ENCODE measurements at regions not wholly inside any gene's neighbourhood (a gene's known extent, or its start where the extent isn't known, plus 50 kb on each side); places are given as distances from the start of the nearest gene placed in this dataset.
"Not testable (repeated sequence)": the region's sequence is repeated elsewhere in the genome, so short reads cannot be mapped to it uniquely, and the experiment has no call there.

DNA sequence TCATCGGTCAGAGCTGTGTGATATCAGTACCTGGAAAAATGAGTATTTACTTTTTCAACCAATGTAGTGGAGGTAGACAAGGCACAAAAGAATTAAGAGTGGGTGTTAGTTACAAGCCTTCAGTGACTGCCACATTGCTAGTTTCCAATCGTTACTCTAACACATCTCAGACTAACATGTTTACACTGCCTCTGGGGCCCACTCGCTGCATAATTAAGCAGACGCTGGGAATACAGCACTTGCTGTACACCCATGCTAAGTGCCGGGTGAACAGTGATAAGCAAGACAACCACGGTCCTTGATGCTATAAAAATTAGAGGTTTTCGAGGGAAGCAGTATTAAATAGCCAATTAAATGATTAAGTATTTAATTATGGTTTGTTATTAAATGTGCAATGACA, 1147.6 kb downstream of the AACS start:
- no peak for DNase-seq

DNA sequence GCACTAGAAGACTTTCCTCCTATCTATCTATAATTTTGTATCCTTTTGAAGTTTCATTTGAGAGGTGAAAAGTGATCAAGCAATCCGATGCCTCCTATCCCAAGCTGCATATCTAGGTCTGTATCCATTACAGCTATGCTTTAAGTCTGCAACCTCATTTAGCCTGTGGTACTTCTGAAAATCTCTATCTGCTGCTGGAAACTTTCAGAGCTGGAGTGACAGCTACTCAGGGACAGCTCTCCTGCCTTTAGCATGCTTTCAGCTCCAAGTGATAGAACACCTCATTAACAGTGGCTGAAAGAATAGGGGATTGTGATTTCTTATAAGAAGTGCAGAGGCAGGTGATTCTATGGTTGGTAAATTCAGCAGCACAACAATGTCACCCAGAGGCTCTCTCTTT, 1153.5 kb downstream of the AACS start:
- no peak for DNase-seq

DNA sequence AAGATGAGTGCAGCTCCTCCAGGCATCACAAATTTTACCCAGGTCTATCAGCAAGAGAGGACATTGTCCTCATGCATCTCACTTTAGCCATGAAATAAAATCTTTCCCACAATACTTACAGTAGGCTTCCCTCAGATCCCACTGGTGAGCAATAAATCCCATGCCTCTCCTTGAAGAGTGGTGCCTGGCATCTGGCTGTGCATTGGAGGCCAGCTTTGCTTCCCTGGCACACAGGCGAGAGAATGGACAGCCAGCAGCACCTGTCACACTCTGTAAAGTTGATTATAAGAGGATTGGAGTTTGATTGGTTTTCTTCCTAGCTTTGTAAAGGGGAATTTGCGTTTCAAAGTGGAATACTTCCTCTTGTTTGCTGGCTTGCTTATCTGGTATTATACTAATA, 1153.9 kb downstream of the AACS start:
- no peak for DNase-seq

DNA sequence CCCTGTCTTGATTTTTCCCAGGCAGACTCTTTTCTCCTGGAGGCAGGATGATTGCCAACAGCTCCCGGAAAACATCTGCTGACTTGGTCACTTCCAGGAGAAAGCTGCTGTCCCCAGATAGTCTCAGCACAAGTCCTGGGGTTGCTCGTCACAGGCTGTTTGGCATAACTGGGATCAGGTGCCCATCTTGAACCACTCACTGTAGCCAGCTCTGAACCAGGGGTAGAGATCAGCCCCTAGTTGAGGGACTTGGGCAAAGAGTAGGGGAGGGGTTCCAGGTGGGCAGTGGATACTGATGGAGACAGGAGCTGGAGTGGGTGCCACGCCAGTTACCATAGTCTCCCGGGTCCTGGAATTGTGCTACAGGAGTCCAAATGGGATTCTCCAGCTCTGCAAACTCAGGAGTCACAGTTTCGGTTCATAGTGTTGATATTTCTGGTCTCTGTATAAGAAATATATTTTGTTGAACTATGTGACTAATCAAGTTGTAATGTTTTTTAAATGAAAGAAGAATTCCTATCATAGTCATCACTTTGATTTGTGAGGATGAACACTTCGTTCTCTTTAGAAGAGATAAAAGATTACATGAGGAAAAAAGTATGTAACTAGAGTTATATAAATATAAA, 1154.5 kb downstream of the AACS start:
- no peak for DNase-seq

DNA sequence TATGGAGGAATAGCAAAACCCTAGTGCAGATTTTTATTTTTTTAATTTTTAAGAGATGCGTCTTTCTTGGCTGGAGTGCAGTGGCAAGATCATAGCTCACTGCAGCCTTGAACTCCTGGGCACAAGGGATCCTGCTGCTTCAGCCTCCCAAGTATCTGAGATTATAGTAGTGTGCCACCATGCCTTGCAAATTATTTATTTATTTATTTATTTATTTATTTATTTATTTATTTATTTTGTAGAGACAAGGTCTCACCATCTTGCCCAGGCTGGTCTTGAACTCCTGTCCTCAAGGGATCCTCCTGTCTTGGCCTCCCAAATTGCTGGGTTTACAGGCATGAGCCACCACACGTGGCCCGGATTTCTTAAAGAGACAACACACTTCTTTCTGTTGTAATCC, 1158.8 kb downstream of the AACS start:
- DNase-seq: no peak

DNA sequence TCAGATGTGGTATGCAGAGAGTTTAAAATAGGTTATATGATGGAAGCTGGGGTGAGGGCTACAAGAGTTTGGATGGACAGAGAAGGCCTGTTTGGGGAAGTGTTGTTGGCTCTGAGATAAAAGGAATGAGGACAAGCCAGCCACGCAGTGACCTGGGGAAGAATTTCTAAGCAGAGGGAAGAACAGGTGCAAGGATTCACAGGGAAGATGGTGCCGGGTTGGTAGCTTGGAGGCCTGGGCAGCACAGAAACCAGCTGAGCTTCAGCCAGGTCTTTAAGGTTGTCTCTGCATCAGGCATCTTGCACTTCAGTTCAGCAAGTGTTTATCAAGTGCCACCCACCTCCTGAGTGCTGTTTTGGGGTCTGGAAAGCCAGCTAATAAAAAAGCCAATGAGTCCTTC, 1163.7 kb downstream of the AACS start:
- no peak for DNase-seq

DNA sequence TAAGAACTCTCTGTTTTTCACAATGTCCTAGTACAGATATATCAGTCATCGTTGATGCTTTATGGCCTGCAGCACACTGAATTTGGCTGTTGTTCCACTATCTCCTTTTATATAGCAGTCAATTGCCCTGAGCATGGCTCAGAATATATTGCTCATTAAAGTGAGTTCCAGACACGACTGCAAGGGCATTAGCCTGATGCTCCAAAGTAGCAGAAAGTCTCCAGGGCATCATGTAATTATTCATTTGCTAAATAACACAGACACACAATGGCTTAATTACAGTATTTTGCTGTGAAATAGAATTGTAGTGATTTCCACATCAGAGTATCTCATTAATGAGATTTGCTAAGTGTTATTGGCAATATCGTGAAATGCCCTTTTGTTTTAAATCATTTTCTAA, 1167.5 kb downstream of the AACS start:
- DNase-seq: no peak

DNA sequence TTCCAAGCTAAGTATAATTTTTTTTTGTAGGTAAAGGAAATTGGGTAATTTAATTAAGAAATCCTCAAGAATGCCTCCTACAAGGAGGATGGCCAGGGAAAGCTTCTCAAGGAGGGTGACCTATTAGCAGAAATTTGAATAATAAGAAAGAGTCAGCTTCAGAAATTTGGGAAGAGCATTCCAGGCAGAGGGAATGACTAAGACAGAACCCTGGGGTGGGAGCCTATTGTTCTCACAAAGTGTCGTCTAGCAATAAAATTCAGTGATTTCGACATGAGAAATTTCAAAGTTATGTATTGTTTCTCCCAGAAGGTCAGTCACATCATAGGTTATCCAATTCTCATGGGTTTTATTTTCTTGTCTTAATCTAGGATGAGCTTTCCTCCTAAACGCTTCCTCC, 1168.4 kb downstream of the AACS start:
- DNase-seq: no peak

DNA sequence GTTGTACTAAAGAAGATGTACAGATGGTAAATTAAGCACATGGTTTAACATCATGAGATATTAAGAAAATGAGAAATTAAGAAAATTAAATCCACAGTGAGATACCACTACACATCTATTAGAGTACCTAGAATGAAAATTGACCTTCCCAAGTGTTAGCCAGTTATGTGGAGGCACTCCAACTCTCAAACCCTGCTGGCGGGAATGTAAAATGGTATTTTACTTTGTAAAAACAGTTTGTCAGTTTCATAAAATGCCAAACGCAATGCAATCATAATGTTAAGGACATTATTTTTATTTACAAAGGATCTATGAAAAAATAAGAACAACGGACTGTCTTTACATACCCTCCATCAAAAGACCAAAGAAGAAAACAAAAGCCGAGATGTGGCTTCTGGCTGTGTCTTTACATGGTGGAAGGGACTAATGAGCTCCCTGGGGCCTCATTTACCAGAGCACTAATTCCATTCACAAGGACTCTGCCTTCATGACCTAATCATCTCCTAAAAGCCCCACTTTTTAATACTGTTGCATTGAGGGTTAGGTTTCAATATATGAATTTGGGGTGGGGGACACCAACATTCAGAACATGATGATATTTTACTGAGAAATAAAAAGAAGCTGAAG, 1178.7 kb downstream of the AACS start:
- no peak for DNase-seq

DNA sequence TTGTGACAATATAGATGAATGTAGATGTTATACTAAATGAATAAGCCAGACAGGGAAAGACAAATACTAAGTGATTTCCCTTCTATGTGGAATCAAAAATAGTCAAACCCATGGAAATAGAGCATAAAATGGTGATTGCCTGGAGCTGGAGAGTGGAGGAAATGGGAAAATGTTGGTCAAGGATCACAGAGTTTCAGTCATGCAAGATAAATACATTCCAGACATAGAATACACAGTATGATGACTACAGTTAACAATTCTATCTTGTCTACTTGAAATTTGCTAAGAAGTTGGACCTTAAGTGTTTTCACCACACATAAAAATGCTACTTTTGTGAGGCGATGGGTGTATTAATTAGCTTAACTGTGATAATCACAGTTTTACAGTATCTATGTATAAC, 1182.7 kb downstream of the AACS start:
- no peak for DNase-seq

DNA sequence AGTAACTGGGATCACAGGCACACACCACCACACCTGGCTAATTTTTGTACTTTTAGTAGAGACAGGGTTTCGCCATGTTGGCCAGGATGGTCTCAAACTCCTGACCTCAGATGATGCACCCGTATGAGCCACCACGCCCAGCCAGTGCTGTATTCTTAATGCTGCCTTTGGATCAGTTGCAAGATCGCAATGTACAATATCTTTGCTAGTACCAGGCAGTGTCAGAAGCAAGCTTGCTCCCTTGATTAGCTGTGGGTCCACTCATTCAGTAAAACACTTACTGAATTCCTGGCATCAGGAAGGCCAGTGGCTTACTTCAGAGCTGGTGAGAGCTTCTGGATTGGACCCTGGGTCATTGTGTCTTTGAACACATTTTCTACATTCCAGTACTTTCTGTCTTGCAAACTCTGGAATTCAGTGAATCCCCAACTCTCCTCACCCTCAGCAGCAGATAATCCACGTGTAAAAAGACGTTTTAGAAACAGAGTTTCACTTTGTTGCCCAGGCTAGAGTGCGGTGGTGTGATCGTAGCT, 1183.7 kb downstream of the AACS start:
- no peak for DNase-seq

DNA sequence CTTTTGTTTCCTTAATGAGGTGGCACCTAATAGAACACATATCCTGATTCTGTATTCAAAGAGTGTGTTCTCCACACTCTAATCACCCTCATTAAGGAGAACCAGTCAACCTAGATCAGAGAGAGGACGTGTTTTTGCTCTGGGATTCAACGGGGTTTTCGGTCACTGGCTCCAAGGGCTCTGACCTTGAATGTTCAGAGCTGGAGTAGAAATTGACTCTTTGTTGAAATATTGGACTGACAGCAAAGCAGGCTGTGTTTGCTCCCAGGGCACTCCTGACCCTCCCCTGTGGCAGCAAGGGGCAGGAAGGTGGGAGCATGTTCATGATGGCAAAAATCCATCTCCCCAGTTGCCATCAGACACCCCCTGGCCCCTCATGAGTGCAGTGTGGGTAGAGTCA, 1193.0 kb downstream of the AACS start:
- DNase-seq: no peak

DNA sequence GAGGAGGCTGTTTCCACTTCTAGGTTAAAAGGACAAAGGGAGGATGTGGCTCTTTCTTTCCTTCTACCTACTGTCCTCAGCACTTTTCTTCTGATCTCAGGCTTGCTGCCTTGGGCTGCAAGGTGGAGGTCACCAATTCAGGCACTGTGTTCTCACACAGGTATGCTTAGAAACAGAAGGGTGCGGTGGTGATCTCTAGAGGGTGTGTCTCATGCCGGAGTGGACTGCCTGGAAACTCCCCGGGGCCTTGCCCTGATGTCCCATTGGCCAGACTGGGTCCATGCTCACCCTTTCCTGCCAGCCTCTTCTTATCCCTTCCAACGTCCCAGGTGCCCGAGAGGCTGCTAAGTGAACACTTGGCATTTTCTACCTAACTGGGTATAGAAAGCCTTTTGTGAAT, 1197.6 kb downstream of the AACS start:
- no peak for DNase-seq

DNA sequence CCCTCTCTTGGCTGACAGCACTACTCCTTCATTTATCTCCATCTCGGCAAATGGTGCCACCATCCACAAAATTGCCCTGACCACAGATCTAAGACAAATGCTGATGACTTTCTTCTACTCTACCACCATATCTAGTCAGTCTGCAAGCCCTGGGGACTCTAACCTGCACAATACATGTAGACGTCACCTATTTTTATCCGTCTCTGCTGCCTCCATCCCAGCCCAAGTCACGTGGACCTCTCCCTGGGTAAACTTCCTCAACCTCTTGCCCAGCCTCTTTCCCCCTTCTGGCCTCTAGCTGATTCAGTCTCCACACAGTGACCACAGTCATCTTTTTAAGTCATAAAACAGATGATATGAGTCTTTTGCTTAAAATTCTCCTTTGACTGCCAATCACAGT, 1203.0 kb downstream of the AACS start:
- no peak for DNase-seq

DNA sequence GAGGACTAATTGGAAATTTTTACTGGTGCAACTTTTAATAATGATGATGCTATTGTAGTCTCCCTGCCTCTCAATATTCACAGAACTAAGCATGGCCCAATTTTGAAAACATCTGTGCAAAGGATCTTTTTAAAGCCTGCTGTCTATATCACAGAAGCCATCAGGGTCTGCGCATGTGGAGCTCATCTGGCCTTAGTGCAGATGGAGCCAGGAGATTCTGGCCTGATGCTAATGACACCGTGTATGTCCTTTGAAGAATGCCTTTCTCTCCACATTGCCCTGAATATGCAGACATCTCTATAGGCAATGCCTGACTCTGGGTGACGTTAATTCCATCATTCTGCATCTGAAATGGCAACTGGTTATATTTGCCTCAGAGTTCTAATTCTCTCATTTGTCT, 1205.9 kb downstream of the AACS start:
- no peak for DNase-seq

DNA sequence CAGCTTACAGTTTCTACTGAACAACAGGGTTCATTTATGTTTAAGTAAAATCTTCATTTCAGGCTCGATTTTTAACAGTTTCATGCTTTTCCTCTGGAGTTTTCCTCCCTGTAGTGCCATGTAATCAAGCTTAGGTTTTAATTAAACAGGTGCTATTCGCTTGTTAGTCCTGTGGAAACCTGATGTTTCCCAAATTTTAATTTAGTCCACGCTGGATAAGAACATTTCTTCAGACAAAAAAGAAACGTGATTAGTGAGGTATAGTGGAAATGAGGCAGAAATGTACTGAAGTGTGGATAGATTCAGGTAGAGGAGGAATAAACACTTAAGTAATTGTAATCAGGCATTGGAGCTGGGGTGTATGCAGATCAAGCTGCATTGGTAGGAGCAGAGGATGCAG, 1217.5 kb downstream of the AACS start:
- DNase-seq: no peak

DNA sequence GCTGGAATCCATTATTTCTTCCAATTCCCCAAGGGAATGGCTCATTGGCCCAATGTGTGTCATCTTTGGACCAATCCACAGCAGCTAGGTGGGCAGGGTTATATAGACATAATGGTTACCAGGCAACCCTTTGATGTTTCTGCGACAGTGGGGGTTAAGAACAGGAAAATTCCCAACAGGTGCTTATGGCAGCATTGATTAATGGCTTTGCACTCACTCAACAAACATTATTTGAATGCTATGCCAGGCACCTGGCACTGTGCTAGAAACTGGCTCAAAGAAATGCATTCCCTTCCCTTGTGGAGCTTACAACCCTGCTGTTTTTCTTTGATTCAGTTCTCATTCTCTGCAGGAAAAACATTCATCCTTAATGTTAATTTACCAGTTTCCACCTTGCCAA, 1221.0 kb downstream of the AACS start:
- DNase-seq: no peak

DNA sequence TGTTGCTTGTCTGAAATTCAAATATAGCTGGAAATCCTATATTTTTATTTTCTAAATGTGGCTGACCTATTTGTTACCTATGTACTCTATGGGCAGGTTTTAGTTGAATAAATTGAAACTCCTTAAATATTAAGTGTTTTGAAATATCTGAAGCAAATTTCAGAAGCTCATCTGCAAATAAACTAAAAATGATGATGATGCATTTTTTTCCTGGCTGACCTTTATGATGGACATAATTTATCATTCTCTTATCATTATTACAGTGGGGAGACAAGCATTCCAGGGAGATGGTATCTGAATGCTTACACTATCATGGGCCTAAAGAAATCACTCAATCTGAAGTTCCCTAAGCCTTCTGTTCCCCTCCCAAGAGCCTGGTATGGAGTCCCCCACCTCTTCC, 1225.2 kb downstream of the AACS start:
- DNase-seq: no peak

DNA sequence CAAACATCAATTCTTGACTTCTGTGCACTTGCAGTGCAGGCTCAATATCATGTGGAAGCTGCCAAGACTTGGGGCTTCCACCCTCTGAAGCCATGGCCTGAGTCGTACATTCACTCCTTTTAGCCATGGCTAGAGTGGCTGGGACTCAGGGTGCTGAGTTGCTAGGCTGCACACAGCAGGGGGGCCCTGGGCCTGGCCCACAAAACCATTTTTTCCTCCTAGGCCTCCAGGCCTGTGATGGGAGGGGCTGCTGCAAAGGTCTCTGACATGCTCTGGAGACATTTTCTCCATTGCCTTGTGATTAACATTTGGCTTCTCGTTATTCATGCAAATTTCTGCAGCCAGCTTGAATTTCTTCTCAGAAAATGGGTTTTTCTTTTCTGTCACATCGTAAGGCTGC, 1226.8 kb downstream of the AACS start:
- not testable (repeated sequence) for DNase-seq

DNA sequence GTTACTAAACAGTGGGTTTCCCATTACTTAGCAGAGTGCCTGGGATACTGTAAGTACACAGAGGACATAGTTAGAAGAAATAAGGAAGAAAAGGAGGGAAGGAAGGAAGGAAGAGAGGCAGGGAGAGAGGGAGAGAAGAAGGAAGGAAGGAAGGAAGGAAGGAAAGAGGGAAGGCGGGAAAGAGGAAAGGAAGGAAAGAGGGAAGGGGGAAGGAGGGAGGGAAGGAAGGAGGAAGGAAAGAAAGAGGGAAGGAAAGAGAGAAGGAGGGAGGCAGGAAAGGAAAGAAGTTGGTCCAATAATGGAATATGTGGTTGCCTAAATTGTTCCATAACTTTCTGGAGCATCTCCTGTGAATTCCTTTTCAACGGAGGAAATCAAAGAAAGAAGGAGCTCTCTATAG, 1230.4 kb downstream of the AACS start:
- no peak for DNase-seq

DNA sequence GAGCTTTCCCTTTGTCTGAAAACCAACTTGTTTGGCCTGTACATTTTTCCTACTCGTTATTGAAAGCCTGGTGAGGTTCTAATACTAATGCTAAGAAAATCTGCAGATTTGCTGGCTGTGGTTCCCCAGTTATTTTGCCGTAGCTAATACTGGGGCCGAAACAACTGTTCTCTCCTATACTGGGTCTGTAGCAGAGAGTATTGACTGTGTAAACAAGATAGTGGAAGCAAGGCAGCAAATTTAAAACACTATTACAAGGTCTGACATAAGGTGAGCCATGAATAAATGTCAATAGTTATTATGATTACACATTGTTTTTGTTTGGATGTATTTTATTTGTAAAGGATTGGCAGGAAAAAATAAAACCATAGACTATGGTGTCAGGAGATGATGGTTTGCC, 1244.0 kb downstream of the AACS start:
- no peak for DNase-seq

DNA sequence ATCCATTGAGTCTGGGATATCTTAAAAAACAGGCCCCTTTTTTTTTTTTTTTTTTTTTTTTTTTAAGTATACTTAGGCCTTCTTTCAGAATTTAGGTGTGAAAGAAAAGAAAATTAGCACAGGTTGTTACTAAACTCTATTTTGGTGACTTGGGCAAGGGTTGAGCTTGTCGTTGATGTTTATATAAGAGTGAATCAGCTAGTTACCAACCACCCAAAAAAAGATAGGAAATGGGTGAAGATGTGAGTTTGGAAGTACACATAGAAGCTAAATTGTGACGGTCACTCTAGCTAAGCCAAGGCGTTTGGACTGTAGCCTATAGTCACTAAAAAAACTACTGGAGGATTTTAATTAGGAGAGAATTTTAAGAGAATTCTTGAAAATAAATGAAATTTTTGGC, 1247.2 kb downstream of the AACS start:
- no peak for DNase-seq

DNA sequence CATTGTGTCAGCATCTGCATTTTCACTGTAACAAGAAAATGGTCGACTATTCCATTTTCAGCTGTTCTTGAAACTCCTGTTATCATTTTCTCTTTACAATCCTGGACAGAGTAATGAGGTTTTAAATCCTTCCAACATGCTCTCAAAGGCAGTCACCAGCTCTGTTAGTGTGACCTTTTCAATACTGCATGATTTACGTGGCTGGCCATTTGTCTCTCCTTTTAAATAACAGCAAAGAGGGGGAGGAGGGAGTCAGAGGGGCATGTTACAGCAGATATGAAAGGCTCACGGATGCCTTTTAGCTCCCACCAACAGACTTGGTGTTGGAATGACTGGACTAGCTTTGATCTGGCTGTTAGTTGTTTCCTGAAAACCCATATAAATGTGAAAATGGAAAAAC, 1251.2 kb downstream of the AACS start:
- no peak for DNase-seq

DNA sequence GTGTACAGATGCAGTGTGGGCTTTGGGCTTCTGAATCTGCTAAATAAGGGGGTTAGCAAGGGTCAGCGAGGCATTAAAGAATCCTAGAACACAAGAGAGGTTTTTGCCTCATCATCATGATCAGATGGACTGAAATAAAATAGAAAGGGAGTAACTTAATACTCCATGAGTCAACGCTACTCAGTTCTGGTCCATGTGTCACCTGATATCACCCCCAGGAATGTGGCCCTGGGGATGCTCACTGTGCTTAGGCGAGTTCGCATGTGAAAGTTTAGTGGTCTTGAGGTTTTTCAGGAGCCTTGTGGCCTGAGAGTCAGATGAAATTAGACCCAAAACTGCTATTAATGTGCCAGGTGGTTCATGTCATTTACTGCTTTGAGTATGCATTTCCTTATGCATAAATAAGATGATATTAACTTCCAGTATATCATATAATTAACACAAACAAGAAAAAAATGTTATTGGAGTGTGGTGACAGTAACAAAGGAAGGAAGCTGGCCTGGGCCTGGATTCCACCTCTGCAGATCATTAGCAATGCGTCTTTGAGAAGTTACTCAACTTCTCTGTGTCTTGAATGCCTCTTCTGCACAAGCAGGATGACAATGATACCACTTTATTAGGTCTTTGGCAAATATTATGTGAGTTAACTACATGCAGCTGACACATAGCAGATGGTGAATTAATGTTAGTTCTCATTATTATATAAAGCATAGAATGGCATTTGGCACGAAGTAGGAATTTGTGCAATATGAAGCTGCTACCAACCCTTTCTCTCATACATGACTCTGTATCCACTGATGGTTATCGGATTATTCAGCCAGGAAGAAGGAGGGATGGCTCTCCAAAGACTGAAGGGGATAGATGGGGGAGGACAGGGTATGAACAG, 1272.6 kb downstream of the AACS start:
- DNase-seq: no peak

All from Kasumi-1 (cell line).